GM19023 (cell line): ENCODE measurements at regions not wholly inside any gene's neighbourhood (a gene's known extent, or its start where the extent isn't known, plus 50 kb on each side); places are given as distances from the start of the nearest gene placed in this dataset.
"Not testable (repeated sequence)": the region's sequence is repeated elsewhere in the genome, so short reads cannot be mapped to it uniquely, and the experiment has no call there.

ENCODE experiments used
- ATAC-seq: cut with Tn5 transposase; IDR thresholded peaks from one replicate; pipeline ENCODE4 v1.9.1; 2021; ENCODE audit warnings: mild to moderate bottlenecking, moderate library complexity; ENCODE audit not compliant: unreplicated experiment

DNA sequence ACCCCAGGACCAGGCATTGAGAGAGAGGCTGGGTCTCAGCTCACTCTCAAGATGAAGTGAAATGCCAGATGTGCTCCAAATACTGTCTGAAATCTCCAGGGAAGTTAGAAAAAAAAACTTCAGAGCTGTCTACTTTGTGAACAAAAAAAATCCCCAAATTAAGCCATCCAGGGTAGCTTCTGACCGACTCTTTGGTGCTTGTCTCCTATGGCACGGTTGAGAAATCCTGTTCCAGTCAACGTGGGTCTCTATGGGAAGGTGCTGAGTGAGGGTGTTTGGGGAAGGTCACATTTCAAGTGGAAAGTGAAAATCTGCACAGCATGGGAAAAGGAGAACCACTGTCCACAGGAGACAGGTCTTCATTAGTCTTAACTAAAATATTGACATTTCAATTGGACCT is 322.5 kb upstream of the CFAP20DC start:
- ATAC-seq, result no peak

DNA sequence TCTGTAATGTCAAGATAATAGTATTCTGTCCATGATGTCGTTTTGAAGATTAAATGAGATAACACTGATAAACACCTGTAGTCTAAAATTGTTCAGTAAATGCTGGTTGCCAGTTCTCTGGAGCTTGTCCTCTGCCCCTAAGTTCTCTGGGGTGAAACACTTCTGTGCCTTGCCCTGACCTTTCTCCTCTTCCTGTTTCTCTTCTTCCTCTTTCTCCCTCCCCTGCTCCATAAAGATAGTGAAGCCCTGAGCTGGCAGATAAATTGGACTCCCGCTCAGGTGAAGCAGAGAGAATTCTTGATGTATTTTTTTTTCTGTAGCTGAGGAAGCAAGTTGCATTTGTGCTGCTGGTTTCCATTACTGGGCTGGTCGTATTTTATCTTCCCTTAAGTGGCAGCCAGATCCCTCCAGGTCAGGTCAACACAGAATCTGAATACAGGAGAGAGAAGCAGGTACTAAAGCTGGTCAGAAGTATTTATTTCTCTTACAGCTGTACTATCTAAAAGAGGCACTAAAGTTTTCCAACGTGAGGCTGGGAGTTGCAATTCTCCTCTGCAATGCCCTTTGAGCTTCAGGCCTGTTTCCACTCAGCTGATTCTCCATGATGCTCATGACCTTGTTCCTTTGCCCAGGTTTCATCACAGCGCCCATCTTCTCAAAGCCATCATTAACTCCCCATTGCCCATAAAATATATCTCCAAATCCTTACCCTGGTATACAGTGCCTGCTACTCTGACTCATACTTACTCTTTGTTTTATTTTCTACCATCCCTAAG is 319.3 kb upstream of the CFAP20DC start:
- ATAC-seq, result no peak

- ATAC-seq, result no peak
Observed at GRCh38 chr3:59367150-59367549, 317.3 kb upstream of the CFAP20DC start.

GRCh38 chr3:59366218-59366617 is 316.4 kb upstream of the CFAP20DC start:
- ATAC-seq, result no peak

GRCh38 chr3:59364496-59364895 is 314.7 kb upstream of the CFAP20DC start:
- ATAC-seq, result no peak

DNA sequence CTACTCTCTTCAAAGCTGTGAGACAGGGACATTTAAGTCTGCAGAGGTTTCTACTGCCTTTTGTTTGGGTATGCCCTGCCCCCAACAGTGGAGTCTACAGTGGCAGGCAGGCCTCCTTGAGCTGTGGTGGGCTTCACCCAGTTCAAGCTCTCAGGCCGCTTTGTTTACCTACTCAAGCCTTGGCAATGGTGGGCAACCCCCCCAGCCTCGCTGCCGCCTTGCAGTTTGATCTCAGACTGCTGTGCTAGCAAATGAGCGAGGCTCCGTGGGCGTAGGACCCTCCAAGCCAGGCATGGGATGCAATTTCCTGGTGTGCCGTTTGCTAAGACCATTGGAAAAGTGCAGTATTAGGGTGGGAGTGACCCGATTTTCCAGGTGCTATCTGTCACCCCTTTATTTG is 310.5 kb upstream of the CFAP20DC start:
- ATAC-seq, result not testable (repeated sequence)

- ATAC-seq, result no peak
Observed at GRCh38 chr3:59341459-59341858, 291.6 kb upstream of the CFAP20DC start.

GRCh38 chr3:59339818-59340217 is 290.0 kb upstream of the CFAP20DC start:
- no peak for ATAC-seq

GRCh38 chr3:59338934-59339333 is 289.1 kb upstream of the CFAP20DC start:
- no peak for ATAC-seq

- no peak for ATAC-seq
Observed at GRCh38 chr3:59335338-59335737, 285.5 kb upstream of the CFAP20DC start.

GRCh38 chr3:59334585-59334984 is 284.8 kb upstream of the CFAP20DC start:
- ATAC-seq, result no peak

DNA sequence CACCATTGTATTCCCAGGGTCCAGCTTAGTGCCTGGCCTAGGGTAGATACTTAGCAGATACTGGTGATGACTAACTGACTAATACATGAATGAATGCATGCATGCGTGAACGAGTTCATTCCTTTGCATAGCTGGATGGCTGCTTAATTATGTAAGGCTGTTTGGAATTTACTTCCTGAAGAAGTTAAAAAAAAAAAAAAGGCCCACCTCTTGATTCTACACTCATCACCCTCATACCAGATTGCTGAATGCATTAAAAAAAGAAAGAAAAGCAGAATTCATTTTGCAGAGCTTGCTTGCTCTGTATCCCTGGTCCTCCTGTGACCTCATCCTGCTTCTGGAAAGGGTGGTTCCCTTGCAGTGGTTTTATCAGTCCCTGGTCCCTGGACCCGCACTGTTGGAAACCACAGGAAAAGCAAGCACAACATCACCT is 277.6 kb upstream of the CFAP20DC start:
- no peak for ATAC-seq

GRCh38 chr3:59326246-59327024 is 276.6 kb upstream of the CFAP20DC start:
- no peak for ATAC-seq

GRCh38 chr3:59321881-59322540 is 272.2 kb upstream of the CFAP20DC start:
- ATAC-seq, result no peak

GRCh38 chr3:59320080-59320479 is 270.3 kb upstream of the CFAP20DC start:
- no peak for ATAC-seq

DNA sequence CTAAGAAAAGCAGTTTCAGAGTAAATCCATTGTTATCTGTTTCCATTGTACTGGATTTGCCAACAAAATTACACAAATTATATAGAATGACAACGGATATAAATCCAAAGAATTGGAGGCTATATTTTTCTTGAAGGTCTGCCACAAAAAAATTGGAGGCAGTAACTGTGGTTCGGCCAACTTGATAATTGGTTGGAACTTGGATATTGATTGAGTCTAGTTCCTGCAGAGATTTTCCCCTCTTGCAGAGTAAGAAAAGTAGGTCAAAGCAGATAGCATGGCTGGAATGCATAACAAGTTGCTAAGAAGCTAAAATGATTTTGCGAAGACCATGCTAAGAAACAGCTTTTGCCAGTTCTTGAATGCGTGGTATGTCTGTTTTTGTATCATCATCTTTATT is 269.6 kb upstream of the CFAP20DC start:
- ATAC-seq, result no peak

GRCh38 chr3:59318881-59319280 is 269.1 kb upstream of the CFAP20DC start:
- ATAC-seq, result no peak

DNA sequence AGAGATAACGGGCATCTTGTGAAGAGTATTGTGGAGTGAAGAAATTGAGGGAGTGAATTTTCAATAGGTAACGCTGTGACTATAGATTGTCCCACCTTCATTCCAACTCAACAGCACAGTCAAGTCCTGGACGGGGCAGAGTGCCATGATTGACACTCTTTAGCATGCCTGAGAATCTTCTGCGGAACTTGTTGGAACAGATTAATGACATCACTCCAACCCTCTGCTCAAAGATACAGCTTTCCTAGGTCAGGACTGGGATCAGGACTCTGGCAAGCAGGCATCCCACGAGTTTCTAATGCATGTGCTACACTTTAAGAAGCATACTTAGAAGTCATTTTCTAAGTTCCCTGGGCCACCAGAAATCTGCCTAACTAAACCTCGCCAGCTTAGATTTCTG is 267.6 kb upstream of the CFAP20DC start:
- ATAC-seq, result no peak

DNA sequence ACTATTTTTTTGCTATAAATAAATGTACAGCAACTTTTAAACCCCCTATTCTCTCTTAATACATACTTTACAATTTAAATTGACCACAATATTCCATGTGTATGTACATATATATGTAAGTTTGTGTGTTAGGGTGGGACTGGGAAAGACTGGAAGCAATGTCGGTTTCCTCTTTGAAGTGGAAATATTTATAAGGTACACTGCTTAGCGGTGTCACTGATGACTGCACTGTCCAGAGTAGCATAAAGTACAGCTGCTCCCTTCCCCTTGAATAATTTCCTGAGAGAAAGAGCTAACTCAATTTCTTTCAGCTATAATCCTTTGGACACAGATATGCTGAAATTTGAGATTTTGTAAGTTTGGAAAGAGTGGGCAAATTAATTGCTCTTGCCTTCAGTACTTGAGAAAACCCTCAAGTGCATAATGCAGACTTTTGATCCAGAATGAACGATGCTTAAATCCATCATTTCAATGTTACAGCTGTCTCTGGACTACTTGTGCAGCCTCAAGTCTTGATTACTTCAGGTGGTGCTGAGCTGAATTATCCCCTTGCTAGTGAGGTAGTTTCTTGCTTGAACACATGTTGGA is 267.0 kb upstream of the CFAP20DC start:
- no peak for ATAC-seq

DNA sequence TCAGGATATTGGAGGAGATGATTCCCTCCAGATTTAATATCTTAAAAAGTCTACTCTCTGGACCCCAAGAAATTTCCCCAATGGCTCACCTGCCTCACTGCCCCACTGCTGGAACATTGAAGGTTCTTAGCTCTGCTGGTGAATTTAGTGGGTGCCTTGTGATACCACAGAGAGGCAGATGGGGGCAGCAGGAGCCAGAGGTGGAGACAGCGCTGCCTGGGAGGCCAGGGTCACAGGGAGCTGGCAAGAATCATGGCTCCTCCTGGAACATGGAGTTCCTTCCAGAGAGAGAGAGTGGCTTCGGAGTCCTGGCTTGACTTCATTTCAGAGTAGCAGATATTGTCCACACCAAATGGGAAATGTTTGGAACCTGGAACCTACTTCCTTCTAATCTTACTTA is 263.5 kb upstream of the CFAP20DC start:
- ATAC-seq, result peak; percentile 64

DNA sequence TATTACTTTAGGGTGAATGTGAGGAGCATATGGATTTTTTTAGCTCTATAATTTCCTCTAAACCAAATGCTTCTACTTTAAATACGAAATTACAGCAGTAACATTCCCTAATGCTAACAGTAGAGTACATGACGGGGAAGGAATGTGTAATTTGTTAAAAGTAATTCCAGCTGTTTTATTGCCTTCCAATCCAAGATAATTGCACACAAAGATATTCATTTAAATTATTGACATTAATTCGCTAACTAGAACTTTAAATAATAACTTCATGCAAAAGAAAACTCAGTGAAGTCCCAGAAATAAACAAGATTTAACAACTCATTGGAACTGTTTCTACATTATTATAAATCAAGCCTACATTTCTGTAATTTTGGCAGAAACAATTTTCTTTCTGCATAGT is 261.4 kb upstream of the CFAP20DC start:
- ATAC-seq, result no peak
